Gastrocnemius medialis (tissue), 4 donors: ENCODE measurements at regions not wholly inside any gene's neighbourhood (a gene's known extent, or its start where the extent isn't known, plus 50 kb on each side); places are given as distances from the start of the nearest gene placed in this dataset.

Experiments used
- ATAC-seq, 2 donors: fragments of 150-250 bp; one replicate each; pipeline ENCODE4 v1.9.1; 2016
- DNase-seq, 2 donors: peaks; one replicate each; pipeline ENCODE4 v3.0.0-alpha.2; 2019
- H3K27ac ChIP-seq, 4 donors: fragments of 200-600 bp; sonication (generic); 1 replicate in 1 of 4; 2 replicates in 3 of 4; pipeline ENCODE4 v1.5.1; 2016 to 2018; ENCODE audit warnings: mild to moderate bottlenecking in 2 of 4, moderate library complexity in 1 of 4
- H3K27me3 ChIP-seq, 3 donors: fragments of 200-600 bp; sonication (generic) in 2 of 3; 1 replicate in 1 of 3; 2 replicates in 2 of 3; pipeline versions ENCODE4 v1.5.1 to v1.6.0; 2016 to 2019; ENCODE audit warnings: mild to moderate bottlenecking in 1 of 3, moderate library complexity in 1 of 3
- H3K36me3 ChIP-seq, 2 donors: fragments of 200-600 bp; sonication (generic) in 1 of 2; one replicate each; pipeline ENCODE4 v1.5.1; 2017 to 2018
- H3K4me1 ChIP-seq, 2 donors: fragments of 200-600 bp; sonication (generic) in 1 of 2; one replicate each; pipeline ENCODE4 v1.5.1; 2016 to 2017; ENCODE audit warnings: mild to moderate bottlenecking in 2 of 2
- H3K4me3 ChIP-seq, 4 donors: fragments of 200-600 bp; sonication (generic) in 3 of 4; 1 replicate in 1 of 4; 2 replicates in 3 of 4; pipeline ENCODE4 v1.5.1; 2016 to 2019; ENCODE audit warnings: mild to moderate bottlenecking in 2 of 4
- H3K9me3 ChIP-seq, 3 donors: fragments of 200-600 bp; sonication (generic) in 2 of 3; 1 replicate in 1 of 3; 2 replicates in 2 of 3; pipeline ENCODE4 v1.5.1; 2016 to 2019
- CTCF ChIP-seq, 5 experiments: fragments of 450-650 bp in 3 of 5; fragments of 200-600 bp in 2 of 5; sonication (generic) in 2 of 5; IDR thresholded peaks in 4 of 5; conservative IDR thresholded peaks in 1 of 5; 1 replicate in 4 of 5; 2 replicates in 1 of 5; pipeline ENCODE4 v1.5.1; 2016 to 2019; ENCODE audit warnings: antibody characterized with exemption in 5 of 5, mild to moderate bottlenecking in 3 of 5, moderate library complexity in 3 of 5
- POLR2A ChIP-seq, 2 donors: fragments of 450-650 bp; IDR thresholded peaks; one replicate each; pipeline ENCODE4 v1.6.1; 2017; ENCODE audit warnings: antibody characterized with exemption in 2 of 2, mild to moderate bottlenecking in 2 of 2, moderate library complexity in 2 of 2
- in situ Hi-C, 4 donors: fragments of 200-750 bp; cut with MboI; loops; one replicate each; pipeline versions ENCODE4 v1.15.0 to v1.8.0; 2017; ENCODE audit warnings: low sequenced_read_pairs in 4 of 4
- intact Hi-C: fragments of 100-400 bp; cut with DNase I; formaldehyde crosslinking; loops from one replicate; pipeline ENCODE4 v1.15.1; 2023; ENCODE audit warnings: low total_unique reads

GRCh38 chr12:83536496-83536895 is 849.8 kb downstream of the TMTC2 start:
- TF ChIP-seq CTCF (IDR thresholded peaks at IDR 0.05 in 4 of 5, conservative IDR thresholded peaks at IDR 0.05 in 1 of 5) (no peak), POLR2A (IDR thresholded peaks at IDR 0.05) (no peak)
- H3K36me3 ChIP-seq = no peaks in the 10 kb centered on the region
- ATAC-seq = no peak
- no peak overlapping the region for H3K27ac ChIP-seq
- no peaks in the 10 kb centered on the region for H3K9me3 ChIP-seq
- no peaks in the 10 kb centered on the region for H3K4me1 ChIP-seq
- H3K4me3 ChIP-seq = no peak overlapping the region
- in situ Hi-C loops = no loop called here
- DNase-seq = no peak
- intact Hi-C loops = no loop called here
- H3K27me3 ChIP-seq = no peaks in the 10 kb centered on the region

- no peaks in the 10 kb centered on the region for H3K9me3 ChIP-seq
- H3K27me3 ChIP-seq = no peaks in the 10 kb centered on the region
- H3K4me1 ChIP-seq = no peaks in the 10 kb centered on the region
- no peak overlapping the region for H3K27ac ChIP-seq
- in situ Hi-C loops (no loop called here), intact Hi-C loops (no loop called here)
- DNase-seq (no peak), ATAC-seq (no peak)
- TF ChIP-seq POLR2A (IDR thresholded peaks at IDR 0.05) = no peak
- TF ChIP-seq CTCF (IDR thresholded peaks at IDR 0.05 in 4 of 5, conservative IDR thresholded peaks at IDR 0.05 in 1 of 5) = no peak
- H3K36me3 ChIP-seq = no peaks in the 10 kb centered on the region
- H3K4me3 ChIP-seq = no peak overlapping the region
Measured at GRCh38 chr12:83528571-83528970, 841.9 kb downstream of the TMTC2 start.

GRCh38 chr12:83527810-83528209 is 841.1 kb downstream of the TMTC2 start:
- ATAC-seq (no peak), DNase-seq (no peak)
- in situ Hi-C loops (no loop called here), intact Hi-C loops (no loop called here)
- Histone ChIP-seq H3K36me3 (no peaks in the 10 kb centered on the region), H3K9me3 (no peaks in the 10 kb centered on the region), H3K4me1 (no peaks in the 10 kb centered on the region), H3K4me3 (no peak overlapping the region), H3K27me3 (no peaks in the 10 kb centered on the region), H3K27ac (no peak overlapping the region)
- no peak for TF ChIP-seq POLR2A (IDR thresholded peaks at IDR 0.05)
- no peak for TF ChIP-seq CTCF (IDR thresholded peaks at IDR 0.05 in 4 of 5, conservative IDR thresholded peaks at IDR 0.05 in 1 of 5)

- TF ChIP-seq POLR2A (IDR thresholded peaks at IDR 0.05) (no peak), CTCF (IDR thresholded peaks at IDR 0.05 in 4 of 5, conservative IDR thresholded peaks at IDR 0.05 in 1 of 5) (no peak)
- ATAC-seq (no peak), DNase-seq (no peak)
- in situ Hi-C loops (no loop called here), intact Hi-C loops (no loop called here)
- no peaks in the 10 kb centered on the region for H3K4me1 ChIP-seq
- no peak overlapping the region for H3K4me3 ChIP-seq
- H3K27ac ChIP-seq = no peak overlapping the region
- no peaks in the 10 kb centered on the region for H3K36me3 ChIP-seq
- H3K27me3 ChIP-seq = no peaks in the 10 kb centered on the region
- H3K9me3 ChIP-seq = no peaks in the 10 kb centered on the region
Measured at GRCh38 chr12:83515306-83516026, 828.8 kb downstream of the TMTC2 start.

- DNase-seq = no peak
- no peak for ATAC-seq
- no peak overlapping the region for H3K27ac ChIP-seq
- in situ Hi-C loops (no loop called here), intact Hi-C loops (no loop called here)
- no peak for TF ChIP-seq POLR2A (IDR thresholded peaks at IDR 0.05)
- TF ChIP-seq CTCF (IDR thresholded peaks at IDR 0.05 in 4 of 5, conservative IDR thresholded peaks at IDR 0.05 in 1 of 5) = no peak
- H3K4me3 ChIP-seq = no peak overlapping the region
- H3K9me3 ChIP-seq = no peaks in the 10 kb centered on the region
- H3K27me3 ChIP-seq = no peaks in the 10 kb centered on the region
- H3K4me1 ChIP-seq = no peaks in the 10 kb centered on the region
- H3K36me3 ChIP-seq = no peaks in the 10 kb centered on the region
Measured at GRCh38 chr12:83514372-83514771, 827.7 kb downstream of the TMTC2 start.
